ENCODE measurements at regions not wholly inside any gene's neighbourhood (a gene's known extent, or its start where the extent isn't known, plus 50 kb on each side); places are given as distances from the start of the nearest gene placed in this dataset.
"Not testable (repeated sequence)": the region's sequence is repeated elsewhere in the genome, so short reads cannot be mapped to it uniquely, and the experiment has no call there.

DNA sequence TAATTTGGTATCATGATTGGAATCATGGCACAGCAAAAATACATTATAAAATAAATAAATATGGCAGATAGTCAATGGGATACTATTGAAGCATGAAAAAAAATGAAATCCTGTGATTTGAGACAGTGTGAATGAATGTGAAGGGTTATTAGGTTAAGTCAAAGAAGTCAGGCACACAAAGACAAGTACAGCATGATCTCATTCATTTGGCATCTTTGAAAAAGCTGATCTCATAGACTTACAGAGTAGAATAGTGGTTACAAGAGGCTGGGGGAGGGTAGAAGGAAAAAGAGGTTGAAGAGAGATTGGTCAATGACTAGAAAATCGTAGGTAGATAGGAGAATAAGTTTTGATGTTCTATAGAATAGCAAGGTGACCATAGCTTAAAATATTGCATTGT, 295.1 kb upstream of the SLITRK5 start:
- DNase-seq, result no peak

DNA sequence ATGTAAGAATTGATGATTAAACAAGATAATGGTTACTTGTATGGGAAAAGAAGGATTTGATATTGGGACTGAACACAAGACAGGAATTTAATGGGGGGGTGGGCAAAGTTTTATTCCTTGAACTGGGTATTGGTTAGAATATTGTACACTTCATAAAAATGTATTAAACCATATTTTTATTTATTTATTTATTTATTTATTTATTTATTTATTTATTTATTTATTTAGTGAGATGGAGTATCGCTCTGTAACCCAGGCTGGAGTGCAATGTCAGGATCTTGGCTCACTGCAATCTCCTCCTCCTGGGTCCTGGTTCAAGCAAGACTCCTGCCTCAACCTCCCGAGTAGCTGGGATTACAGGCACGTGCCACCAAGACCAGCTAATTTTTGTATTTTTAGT, 287.1 kb upstream of the SLITRK5 start:
- DNase-seq, result no peak

DNA sequence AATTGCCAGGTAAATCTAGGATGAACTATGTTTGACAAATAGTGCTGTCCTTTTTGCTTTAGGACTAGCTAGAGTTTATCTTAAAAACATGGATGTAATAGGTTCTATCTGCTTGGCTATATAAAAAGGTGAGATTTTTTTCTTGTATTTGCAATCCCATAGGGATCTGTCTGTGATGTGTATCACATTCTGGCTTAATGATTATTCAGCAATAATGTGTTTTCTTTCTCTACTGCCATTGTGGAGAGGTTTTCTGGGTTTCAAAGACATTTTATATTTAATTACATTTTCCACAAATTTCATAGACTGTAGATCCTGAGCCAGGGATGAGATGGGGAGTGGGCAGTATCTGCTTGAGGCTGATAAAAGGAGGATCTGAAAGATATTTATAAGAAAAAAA, 277.8 kb upstream of the SLITRK5 start:
- no peak for DNase-seq

DNA sequence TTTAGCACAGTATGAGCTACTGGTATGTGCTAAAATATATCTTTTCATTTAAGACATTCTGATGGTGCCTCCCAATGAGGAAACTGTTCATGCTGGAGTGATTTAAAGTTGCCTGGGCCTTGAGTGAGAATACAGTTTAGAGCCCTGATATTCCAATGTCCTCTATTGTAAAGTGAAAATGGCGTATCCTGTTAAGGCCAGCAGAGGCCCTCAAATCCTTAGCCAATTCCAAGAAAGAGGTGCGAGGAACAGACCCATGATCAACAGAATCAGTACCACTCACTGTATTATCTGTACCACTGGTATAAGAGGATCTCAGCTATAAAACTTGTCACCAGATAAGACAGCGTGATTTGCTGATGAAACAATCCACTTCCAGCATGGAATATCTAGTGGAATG, 273.1 kb upstream of the SLITRK5 start:
- DNase-seq, result no peak

DNA sequence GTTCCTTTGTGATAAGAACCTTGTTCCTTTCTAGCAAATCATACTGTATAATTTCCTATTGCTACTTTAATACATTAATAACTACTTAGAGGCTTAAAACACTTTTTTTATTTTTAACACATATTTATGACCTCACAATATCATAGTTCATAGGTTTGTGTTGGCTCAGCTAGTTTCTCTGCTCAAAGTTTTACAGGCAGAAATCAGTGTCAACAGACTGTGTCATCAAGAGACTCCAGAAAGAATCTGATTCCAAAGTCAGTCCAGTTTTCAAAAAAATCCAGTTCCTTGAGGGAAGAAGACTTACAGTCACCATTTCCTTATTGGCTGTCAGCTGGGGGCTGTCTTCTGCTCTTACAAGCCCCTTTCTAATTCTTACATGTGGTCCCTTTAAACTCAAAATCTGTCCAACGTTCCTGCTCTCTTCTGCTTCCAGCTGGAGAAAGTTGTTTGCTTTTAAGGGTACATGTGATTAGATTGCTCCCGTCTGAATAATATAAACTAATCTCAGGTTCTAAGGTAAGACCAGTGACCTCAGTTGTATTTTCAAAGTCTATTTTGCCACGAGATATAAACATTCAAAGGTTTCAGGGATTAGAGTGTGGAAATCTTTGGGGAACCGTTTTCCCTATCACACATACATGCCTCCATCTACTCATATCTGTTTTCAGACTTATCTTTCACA, 267.3 kb upstream of the SLITRK5 start:
- no peak for DNase-seq

DNA sequence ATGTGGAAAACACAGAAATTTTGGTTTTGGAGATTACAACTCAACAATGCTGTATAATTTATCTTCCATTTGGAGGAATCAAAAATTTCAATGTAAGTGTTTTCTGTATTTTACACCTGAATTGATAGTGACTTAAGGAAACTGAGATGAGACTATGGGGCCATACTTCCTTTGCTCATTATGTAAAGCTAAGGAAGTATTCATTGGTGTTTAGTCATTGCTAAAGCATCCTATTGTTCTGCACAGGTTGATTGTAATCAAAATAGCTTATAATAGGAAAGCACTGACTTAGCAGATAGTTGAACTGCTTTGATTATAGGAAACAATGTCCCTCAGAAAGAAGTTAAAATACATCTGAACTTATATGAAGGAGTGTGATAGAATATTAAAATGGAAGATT, 244.4 kb upstream of the SLITRK5 start:
- DNase-seq, result no peak

DNA sequence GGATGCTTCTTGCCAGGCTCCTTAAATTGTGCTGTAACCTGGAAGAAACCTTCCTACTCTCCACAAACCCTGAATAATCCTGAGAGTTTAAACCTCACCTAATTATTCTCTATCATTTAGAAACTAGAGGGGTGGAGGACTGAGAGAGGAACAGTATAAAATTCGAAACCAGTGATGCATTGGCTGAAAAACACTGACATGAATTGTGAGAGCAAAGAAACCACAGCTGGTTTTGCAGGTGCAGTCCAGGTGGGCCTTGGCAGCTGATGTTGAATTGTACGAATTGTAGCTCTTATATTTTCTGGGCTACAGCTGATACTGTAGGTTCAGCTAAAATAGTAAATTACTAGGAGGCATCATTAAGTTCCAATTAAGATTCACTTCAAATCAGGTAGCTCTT, 227.0 kb upstream of the SLITRK5 start:
- DNase-seq, result peak; percentile 76

DNA sequence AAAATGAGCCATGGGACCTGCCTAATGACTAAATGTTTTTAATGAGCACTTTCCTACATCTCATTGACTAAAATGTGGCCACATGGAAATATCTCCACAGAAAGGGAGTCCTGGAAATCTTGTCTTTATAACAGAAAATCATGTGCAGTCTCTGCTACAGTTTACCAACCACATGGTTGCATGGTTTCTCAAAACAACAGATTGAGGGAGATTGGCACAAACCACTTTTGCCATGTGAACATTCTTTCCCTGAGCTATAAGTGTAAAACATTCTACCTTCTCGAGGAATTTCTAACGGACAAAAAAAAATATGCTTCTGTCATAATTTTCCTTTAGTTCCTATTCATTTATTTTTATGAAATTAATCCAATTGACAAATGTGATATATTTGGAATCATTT, 218.9 kb upstream of the SLITRK5 start:
- DNase-seq, result no peak

DNA sequence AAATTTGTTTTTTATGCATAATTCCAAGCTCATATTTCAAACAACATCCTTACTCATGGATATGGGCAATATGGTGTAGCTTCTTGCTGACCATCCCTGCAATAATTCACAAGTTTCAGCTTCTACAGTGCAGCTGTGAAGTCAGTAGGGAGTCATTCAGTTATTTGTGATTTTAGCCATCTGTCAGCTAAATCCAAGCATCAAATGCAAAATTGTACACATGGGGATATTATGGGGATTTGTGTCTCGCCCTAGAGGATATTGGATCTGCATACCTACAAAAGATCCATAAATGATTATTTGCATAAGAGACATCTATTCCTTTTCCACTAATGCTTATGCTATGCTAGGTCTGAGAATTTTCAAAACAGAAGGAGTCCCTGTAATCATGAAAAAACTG, 217.9 kb upstream of the SLITRK5 start:
- DNase-seq, result no peak

DNA sequence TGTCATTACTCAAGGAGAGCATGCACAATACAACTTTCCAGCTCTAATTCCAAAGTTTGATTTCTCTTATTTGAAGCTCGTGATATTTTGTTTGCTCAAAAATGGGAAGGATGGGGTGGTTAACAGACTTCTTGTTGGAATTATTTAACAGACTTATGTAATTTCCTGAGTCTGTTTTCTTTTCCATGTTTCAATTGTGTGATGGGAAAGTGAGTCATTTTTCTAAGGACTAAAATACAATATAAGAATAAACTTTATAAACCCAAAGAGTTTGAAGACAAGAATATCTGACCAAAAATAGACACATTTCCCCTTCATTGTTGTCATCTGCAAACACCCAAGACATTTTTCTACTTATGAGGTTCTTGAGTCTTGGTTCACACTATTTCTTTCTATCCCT, 211.8 kb upstream of the SLITRK5 start:
- no peak for DNase-seq

DNA sequence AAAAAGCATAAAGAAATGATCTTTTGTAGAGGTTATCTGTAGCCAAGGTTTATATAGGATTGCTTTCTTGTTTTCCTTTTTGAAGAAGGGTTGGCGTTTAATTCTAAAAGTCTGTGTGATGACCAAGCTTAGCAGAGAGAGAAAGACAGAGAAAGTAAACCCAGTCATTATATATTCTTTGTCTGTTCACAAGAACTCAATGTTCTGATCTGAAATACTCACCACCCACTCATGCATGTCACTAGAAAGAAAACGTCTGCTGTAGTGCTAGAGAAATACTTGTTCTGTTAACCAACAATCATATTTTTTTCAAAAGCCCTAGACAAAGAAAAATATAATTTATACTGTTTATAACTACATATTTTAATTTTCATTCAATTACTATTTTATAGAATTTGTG, 173.7 kb upstream of the SLITRK5 start:
- no peak for DNase-seq

DNA sequence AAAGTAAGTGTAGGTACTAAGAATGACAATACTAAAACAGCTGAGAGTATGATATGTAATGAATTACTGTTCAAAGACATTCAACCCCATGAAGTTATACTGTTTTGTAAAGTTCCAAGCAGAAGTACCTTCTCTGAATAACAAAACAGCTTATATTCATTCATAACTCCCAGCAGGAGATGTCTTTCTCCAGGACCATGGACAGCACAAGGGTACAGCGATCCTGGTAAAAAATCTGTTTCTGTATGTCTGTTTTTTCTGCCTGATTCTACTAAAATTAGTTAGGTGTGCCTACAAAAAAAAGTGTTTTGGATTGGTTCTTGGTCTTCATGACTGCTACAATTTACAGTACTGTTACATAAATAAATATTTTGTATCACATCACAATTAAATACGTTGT, 172.5 kb upstream of the SLITRK5 start:
- DNase-seq, result peak; percentile 21

DNA sequence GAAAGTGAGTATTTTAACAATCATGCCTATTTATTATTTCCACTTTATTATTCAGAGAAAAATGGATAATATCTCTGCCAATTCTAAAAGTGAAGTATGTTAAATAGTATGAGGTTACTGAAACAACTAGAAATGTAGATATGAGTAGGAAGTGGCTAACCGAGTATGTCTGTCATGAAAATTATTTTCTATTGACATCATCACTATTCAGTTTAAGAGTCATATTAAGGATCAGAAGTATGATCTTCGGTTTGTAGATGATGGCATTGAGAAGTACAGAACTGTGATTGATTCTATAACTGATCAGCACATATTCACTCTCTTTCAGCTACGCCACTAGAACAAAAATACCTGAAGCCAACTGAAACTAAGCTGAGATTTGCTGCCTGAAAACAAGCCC, 146.4 kb upstream of the SLITRK5 start:
- no peak for DNase-seq

DNA sequence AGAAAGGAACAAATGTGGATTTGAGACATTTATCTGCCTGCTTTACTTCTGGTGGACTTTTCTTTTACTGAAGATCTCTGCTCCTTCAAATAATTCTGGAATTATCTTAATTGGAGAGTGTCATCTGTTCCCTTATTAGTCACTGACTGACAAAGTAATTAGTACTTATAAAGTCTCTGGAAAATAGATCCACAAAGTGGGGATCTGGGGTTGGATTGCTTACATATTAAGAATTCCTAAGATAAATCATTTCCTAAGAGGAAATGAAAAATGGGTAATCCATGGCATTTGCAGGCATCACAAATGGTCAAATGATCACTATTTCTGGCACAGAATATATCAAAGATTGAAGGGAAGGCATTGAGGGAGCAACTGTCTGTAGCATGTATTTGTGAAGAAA, 137.4 kb upstream of the SLITRK5 start:
- no peak for DNase-seq

DNA sequence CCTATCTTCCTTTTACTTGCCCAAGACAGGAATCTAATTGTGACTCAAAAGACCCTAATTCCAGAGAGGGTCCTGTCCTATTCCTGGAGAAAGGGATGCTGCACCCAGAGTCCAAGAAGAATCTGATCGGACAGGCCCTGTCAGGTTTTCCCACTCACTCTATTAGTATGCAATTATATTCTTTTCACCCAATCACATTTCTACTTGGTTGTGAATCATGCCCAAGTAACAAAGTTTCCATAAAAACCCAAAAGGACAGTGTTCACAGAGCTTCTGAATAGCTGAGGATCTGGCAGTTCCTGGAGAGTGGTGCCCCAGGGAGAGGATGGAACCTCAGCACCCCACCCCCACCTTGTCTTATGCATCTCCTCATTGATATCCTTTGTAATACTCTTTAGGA, 135.3 kb upstream of the SLITRK5 start:
- DNase-seq, result no peak

DNA sequence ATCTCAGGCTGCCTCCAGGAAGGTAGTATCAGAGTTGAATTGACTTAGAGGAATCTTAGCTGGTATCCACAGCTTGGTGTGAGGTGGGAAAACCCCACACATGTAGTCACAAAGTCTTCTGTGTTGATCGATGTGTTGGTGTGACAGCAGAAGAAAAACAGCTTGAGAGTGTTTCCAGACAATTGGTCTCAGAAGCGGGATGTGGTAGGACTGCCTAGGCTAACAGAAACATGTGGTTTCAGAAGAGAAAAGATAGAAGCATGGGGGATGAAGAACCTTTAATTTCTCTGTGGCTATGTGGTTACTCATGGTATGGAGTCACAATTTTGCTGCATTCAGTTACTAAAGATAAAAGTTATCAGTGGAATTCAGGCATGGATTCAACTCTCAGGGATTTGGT, 134.7 kb upstream of the SLITRK5 start:
- peak; percentile 19 for DNase-seq

DNA sequence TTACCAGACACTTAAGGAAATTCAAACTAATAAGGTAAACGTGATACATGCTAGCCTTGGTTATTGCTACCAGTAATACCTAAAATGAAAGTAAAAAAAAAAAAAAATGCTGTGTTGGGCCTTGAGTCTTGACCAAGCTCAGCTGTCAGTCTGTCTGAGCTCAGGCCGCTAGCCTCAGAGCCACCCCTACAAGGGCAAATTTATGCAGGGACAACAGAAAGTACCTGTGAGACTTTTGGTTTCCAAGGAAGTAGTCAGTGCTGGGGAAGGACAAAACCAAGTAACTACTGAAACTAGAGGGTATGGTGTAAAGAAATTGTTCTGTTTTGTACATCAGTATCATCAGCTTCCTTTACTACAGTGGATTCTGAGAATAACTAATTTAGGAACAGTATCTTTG, 134.3 kb upstream of the SLITRK5 start:
- DNase-seq, result peak; percentile 65

DNA sequence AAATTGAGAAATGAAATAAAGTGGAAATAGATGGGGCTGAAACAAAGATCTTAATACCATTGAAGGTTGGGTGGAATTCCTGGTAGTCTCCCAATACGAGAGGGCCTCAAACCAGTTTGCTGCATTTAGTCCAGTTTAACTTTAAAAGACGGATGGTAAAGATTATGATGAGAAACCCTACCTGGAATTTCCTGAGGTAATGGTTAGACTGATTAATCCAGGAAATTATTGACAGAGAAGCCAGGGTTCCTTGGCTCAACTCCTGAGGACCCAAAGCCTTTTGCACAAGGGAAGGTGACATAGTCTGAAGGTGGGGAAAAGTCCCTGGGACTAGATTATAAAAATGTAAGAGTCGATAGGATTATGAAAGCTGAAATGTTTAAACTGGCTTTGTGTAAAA, 133.2 kb upstream of the SLITRK5 start:
- no peak for DNase-seq

DNA sequence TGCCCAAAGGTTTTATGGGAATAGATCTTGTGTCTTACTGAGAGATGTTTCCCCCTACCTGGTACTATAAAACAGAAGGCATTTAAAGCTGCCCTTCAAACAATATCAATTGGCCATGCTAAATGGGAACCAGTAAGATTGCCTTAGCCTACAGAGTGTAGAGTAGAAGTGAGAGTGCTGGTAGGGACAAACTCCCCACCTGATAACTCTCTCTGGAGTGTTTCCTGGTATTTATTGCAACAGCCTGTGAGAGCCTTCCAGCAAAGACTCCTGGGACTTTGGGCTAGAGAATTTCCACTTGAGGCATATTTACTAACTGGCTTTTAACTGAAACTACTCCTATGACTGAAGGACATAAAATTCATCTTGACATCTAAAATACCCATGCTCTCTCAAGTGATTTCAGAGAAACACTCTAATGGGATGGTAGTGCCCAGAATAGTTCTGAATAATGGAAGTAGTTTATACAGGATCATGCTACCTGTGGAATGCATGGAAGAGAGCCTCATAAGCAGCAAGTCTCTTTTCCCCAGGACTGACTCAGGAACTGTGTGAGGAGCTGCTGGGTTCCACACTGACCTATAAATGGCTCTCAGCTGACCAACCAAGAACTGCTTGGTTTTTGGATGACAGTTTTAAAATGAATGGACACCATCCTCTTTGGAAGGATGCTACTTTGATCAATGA, 132.7 kb upstream of the SLITRK5 start:
- no peak for DNase-seq

DNA sequence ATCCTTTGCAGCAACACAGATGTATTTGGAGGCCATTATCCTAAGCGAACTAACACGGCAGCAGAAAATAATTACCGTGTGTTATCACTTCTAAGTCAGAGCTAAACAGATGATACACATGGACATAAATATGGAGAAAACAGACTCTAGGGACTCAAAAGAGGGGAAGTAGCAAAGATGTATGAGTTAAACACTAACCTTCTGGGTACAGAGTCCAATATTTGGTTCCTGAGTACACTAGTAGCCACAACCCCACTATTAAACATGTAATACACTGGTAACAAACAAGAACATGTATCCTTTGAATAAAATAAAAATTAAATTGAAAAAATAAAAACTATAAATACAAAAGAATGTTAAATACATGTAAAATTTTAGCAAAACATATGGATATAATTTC, 118.0 kb upstream of the SLITRK5 start:
- no peak for DNase-seq

DNA sequence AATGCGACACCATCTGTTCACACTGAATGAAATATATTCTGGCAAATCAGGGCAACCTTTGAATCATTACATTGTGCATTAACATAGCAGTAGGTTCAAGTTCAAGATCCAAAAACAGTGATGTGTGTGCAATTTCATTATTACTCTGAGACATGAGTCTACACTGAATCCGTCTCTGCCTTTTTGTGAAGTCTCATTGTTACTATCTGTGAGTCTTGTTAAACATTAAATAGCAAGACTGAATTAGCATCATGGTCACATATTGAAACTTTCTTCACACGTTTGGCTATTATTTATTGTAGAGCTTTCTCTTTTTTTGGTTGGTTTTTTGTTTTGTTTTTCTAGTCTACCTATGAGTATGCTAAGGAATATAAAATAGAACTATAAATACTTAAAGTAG, 117.1 kb upstream of the SLITRK5 start:
- no peak for DNase-seq

DNA sequence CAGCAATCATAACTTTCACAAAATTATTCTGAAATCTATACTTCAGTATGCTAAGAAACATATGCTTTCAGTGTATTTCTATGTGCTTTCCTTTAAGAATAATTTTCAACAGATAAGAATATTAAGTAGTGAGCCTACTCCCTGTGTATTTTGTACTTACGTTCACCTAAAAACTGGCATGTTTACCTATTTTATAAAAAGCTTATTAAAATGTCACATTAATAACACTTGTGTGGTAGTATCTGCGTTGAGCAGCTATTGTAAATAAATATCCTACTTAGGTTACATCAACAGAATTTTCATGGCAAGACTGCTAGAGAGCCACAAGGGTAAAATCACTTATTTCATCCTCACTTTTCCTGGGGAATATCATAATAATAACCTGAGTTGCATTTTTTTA, 113.4 kb upstream of the SLITRK5 start:
- no peak for DNase-seq

DNA sequence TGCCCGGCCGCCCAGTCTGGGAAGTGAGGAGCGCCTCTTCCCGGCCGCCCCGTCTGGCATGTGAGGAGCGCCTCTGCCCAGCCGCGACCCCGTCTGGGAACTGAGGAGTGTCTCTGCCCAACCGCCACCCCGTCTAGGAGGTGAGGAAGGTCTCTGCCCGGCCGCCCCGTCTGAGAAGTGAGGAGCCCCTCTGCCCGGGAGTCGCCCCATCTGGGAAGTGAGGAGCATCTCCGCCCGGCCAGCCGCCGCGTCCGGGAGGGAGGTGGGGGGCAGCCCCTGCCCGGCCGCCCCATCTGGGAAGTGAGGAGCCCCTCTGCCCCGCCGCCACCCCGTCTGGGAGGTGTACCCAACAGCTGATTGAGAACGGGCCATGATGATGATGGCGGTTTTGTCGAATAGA, 109.6 kb upstream of the SLITRK5 start:
- DNase-seq, result not testable (repeated sequence)

DNA sequence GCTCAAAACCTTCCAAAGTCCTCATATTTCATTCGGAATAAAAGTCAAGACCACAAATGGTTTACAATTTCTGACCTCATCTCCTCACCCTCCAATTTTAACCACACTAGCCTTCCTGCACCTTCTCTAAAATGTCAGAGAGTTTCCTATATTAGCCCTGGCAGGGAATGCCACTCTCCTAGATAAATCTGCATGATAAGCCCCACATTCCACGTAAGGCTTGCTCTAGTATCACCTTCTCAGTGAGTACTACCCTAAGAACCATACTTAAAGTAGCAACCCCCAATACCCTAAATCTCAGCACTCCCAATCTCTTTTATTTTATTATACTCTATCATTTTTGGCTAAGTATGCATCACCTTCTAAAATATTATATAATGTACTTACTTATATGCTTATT, 100.5 kb upstream of the SLITRK5 start:
- DNase-seq, result no peak

DNA sequence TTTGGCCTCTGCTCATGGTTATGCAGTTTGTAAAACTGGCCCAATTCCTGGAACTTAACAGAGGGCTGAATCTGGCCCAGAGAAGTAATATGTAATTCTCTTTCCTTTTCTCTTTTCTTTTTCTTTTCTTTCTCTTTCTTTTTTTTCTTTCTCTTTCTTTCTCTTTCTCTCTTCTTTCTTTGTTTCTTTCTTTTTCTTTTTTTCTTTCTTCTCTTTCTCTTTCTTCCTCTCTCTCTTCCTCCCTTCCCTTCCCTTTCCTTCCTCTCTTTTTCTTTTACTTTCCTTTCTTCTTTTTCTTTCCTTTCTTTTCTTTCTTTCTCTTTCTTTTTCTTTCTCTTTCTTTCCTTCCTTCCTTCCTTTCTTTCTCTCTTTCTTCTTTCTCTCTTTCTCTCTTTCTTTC, 88.8 kb upstream of the SLITRK5 start:
- DNase-seq, result no peak
